ENCODE measurements at regions not wholly inside any gene's neighbourhood (a gene's known extent, or its start where the extent isn't known, plus 50 kb on each side); places are given as distances from the start of the nearest gene placed in this dataset.

GRCh38 chr1:232728507-232729263, 76.5 kb upstream of the MAP10 start:
- H3K27me3 ChIP-seq (ENCODE audit: insufficient read depth, low read depth), result peaks cover 21% of the 10 kb centered on the region; the same call in 1 of the 2 replicates
- H2AFZ ChIP-seq, result no peak overlapping the region
- CTCF ChIA-PET, result no interaction called here
- H3K4me3 ChIP-seq, result no peak overlapping the region
- intact Hi-C loops (cut with micrococcal nuclease; ENCODE audit: unreplicated experiment), result no loop called here
- no peaks in the 10 kb centered on the region for H3K9me2 ChIP-seq (ENCODE audit: insufficient read depth)
- no peaks in the 10 kb centered on the region for H3K36me3 ChIP-seq (ENCODE audit: low read depth)
- POLR2A ChIA-PET (ENCODE audit: unreplicated experiment), result no interaction called here
- no peaks in the 10 kb centered on the region for H4K20me1 ChIP-seq (ENCODE audit: insufficient read depth)
- no peak overlapping the region for H3K27ac ChIP-seq
- TF ChIP-seq CTCF (conservative IDR thresholded peaks at IDR 0.05), result no peak
- TF ChIP-seq EZH2 (IDR thresholded peaks at IDR 0.05; ENCODE audit: low read depth), result no peak
- no peak for DNase-seq
- H3K4me1 ChIP-seq (replicated peaks; ENCODE audit: insufficient read depth), result peaks cover 14% of the 10 kb centered on the region; the same call in 1 of the 2 replicates
- no peak overlapping the region for H3K4me2 ChIP-seq
- no TSS peak for BruUV-seq (replicated peaks)
- H3K9me3 ChIP-seq (ENCODE audit: insufficient read depth, low read depth), result no peaks in the 10 kb centered on the region
- H3K79me2 ChIP-seq (ENCODE audit: low read depth), result no peaks in the 10 kb centered on the region
- H3F3A ChIP-seq (ENCODE audit: insufficient read depth, low read depth), result peaks cover 6% of the 10 kb centered on the region; the same call in 1 of the 2 replicates

GRCh38 chr1:232732344-232732910, 72.8 kb upstream of the MAP10 start:
- Histone ChIP-seq H3F3A (ENCODE audit: insufficient read depth, low read depth) (no peaks in the 10 kb centered on the region), H3K4me3 (no peak overlapping the region), H3K9me3 (ENCODE audit: insufficient read depth, low read depth) (no peaks in the 10 kb centered on the region), H3K4me1 (replicated peaks; ENCODE audit: insufficient read depth) (no peaks in the 10 kb centered on the region), H3K79me2 (ENCODE audit: low read depth) (no peaks in the 10 kb centered on the region), H4K20me1 (ENCODE audit: insufficient read depth) (no peaks in the 10 kb centered on the region), H3K4me2 (no peak overlapping the region), H3K27me3 (ENCODE audit: insufficient read depth, low read depth) (peaks cover 31% of the 10 kb centered on the region), H3K9me2 (ENCODE audit: insufficient read depth) (no peaks in the 10 kb centered on the region), H3K27ac (no peak overlapping the region), H2AFZ (no peak overlapping the region), H3K36me3 (ENCODE audit: low read depth) (no peaks in the 10 kb centered on the region)
- no TSS peak for BruUV-seq (replicated peaks)
- ChIA-PET POLR2A (ENCODE audit: unreplicated experiment) (no interaction called here), CTCF (no interaction called here)
- intact Hi-C loops (cut with micrococcal nuclease; ENCODE audit: unreplicated experiment), result no loop called here
- TF ChIP-seq CTCF (conservative IDR thresholded peaks at IDR 0.05) (no peak), EZH2 (IDR thresholded peaks at IDR 0.05; ENCODE audit: low read depth) (no peak)
- no peak for DNase-seq

- intact Hi-C loops (cut with micrococcal nuclease; ENCODE audit: unreplicated experiment), result no loop called here
- no peaks in the 10 kb centered on the region for H3K79me2 ChIP-seq (ENCODE audit: low read depth)
- no peaks in the 10 kb centered on the region for H3K4me1 ChIP-seq (replicated peaks; ENCODE audit: insufficient read depth)
- no peak overlapping the region for H3K27ac ChIP-seq
- DNase-seq, result no peak
- peaks cover 16% of the 10 kb centered on the region for H3K27me3 ChIP-seq (ENCODE audit: insufficient read depth, low read depth)
- ChIA-PET POLR2A (ENCODE audit: unreplicated experiment) (no interaction called here), CTCF (no interaction called here)
- H2AFZ ChIP-seq, result no peak overlapping the region
- no peak overlapping the region for H3K4me2 ChIP-seq
- no TSS peak for BruUV-seq (replicated peaks)
- H4K20me1 ChIP-seq (ENCODE audit: insufficient read depth), result no peaks in the 10 kb centered on the region
- no peak overlapping the region for H3K4me3 ChIP-seq
- H3K36me3 ChIP-seq (ENCODE audit: low read depth), result no peaks in the 10 kb centered on the region
- no peaks in the 10 kb centered on the region for H3K9me2 ChIP-seq (ENCODE audit: insufficient read depth)
- H3K9me3 ChIP-seq (ENCODE audit: insufficient read depth, low read depth), result no peaks in the 10 kb centered on the region
- H3F3A ChIP-seq (ENCODE audit: insufficient read depth, low read depth), result no peaks in the 10 kb centered on the region
- TF ChIP-seq CTCF (conservative IDR thresholded peaks at IDR 0.05) (no peak), EZH2 (IDR thresholded peaks at IDR 0.05; ENCODE audit: low read depth) (no peak)
Observed at GRCh38 chr1:232737917-232738316, 67.3 kb upstream of the MAP10 start.
